Psoas muscle (tissue), 7 donors: ENCODE measurements at regions not wholly inside any gene's neighbourhood (a gene's known extent, or its start where the extent isn't known, plus 50 kb on each side); places are given as distances from the start of the nearest gene placed in this dataset.
"Not testable (repeated sequence)": the region's sequence is repeated elsewhere in the genome, so short reads cannot be mapped to it uniquely, and the experiment has no call there.

Experiments
- ATAC-seq, 4 donors: fragments of 200-7000 bp; cut with Tn5 transposase; one replicate each; pipeline ENCODE4 v1.9.1; 2020; ENCODE audit warnings: moderate library complexity in 3 of 4, mild to moderate bottlenecking in 2 of 4
- DNase-seq, 2 donors: peaks; one replicate each; pipeline ENCODE4 v3.0.0-alpha.2; 2020
- H3K27ac ChIP-seq: fragments of 200-600 bp; one replicate; pipeline ENCODE4 v1.8.0; 2022
- H3K27me3 ChIP-seq, 3 donors: fragments of 200-600 bp in 1 of 3; one replicate each; pipeline versions ENCODE4 v1.6.1 to v1.8.0; 2013 to 2022; ENCODE audit warnings: low read length in 2 of 3, mild to moderate bottlenecking in 2 of 3, moderate library complexity in 1 of 3; ENCODE audit not compliant: insufficient read depth in 3 of 3
- H3K36me3 ChIP-seq, 2 donors: fragments of 200-600 bp in 1 of 2; one replicate each; pipeline versions ENCODE4 v1.6.1 to v1.8.0; 2013 to 2022; ENCODE audit warnings: low read depth in 1 of 2, mild to moderate bottlenecking in 1 of 2, moderate library complexity in 1 of 2; ENCODE audit not compliant: insufficient read depth in 1 of 2
- H3K4me1 ChIP-seq: fragments of 200-600 bp; one replicate; pipeline ENCODE4 v1.8.0; 2022
- H3K4me3 ChIP-seq: fragments of 200-600 bp; one replicate; pipeline ENCODE4 v1.8.0; 2022; ENCODE audit warnings: mild to moderate bottlenecking
- H3K9me3 ChIP-seq: fragments of 200-600 bp; one replicate; pipeline ENCODE4 v1.8.0; 2022
- CTCF ChIP-seq: fragments of 200-600 bp; IDR thresholded peaks from one replicate; pipeline ENCODE4 v1.8.0; 2022; ENCODE audit warnings: antibody characterized with exemption
- WGBS, 3 donors: extraction: QIAGEN DNeasy Blood & Tissue Kit; methylation state at CpG; one replicate each; pipeline versions ENCODE4 v1.1.6 to v1.1.7; 2013; 5-methylcytosine and 5-hydroxymethylcytosine counted together
- intact Hi-C, 2 donors: fragments of 100-400 bp; cut with DNase I; formaldehyde crosslinking; loops; one replicate each; pipeline versions ENCODE4 v1.11.0 to v1.14.2; 2022
- donor health status: healthy with polysubstance abuse.
- donor health status: DM: no; HTN: no; CAD: no; lungs with moderate emphysema.
- donor health status: Bipolar disorder and iron deficiency.
- donor health status: healthy.
- donor health status: DM: yes; HTN: yes; CAD: no.
- donor health status: DM: no; HTN: no; CAD: no.
- donor health status: DM: yes; HTN: yes; CAD: no.

- Histone ChIP-seq H3K9me3 (no peaks in the 10 kb centered on the region), H3K4me3 (no peak overlapping the region), H3K27ac (no peak overlapping the region), H3K36me3 (no peaks in the 10 kb centered on the region), H3K27me3 (no peaks in the 10 kb centered on the region), H3K4me1 (no peaks in the 10 kb centered on the region)
- 62 to 87% (median 86%) methylated on average over 6 of the region's 6 CpGs for WGBS, 3 donors
- ATAC-seq: no peak
- intact Hi-C loops: no loop called here
- DNase-seq: no peak
- TF ChIP-seq CTCF: no peak
Observed at GRCh38 chr14:101290611-101291010, 270.7 kb upstream of the DIO3 start.

DNA sequence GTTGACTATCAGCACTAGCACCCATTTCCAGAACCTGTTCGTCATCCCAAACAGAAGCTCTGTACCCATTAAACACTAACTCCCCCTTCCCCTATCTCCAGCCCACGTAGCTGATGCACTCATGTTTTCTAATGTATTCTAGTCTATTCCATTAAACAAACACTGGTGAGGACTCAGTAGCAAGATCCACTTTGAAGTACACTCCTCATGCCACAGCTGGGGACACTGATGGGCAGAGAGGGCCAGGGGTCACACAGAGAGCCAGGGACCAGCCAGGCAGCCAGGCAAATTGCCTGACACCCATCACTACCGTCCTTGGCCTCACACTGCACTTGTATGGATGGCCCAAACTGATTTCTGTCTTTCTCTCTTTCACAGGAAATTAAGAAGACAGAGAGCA is 269.9 kb upstream of the DIO3 start:
- TF ChIP-seq CTCF: no peak
- H3K4me3 ChIP-seq: no peak overlapping the region
- 60 to 62% (median 61%) methylated on average over 3 of the region's 3 CpGs for WGBS, 3 donors
- no peaks in the 10 kb centered on the region for H3K9me3 ChIP-seq
- no peak for ATAC-seq
- H3K27me3 ChIP-seq: no peaks in the 10 kb centered on the region
- H3K4me1 ChIP-seq: no peaks in the 10 kb centered on the region
- intact Hi-C loops: no loop called here
- H3K27ac ChIP-seq: no peak overlapping the region
- no peaks in the 10 kb centered on the region for H3K36me3 ChIP-seq
- no peak for DNase-seq

DNA sequence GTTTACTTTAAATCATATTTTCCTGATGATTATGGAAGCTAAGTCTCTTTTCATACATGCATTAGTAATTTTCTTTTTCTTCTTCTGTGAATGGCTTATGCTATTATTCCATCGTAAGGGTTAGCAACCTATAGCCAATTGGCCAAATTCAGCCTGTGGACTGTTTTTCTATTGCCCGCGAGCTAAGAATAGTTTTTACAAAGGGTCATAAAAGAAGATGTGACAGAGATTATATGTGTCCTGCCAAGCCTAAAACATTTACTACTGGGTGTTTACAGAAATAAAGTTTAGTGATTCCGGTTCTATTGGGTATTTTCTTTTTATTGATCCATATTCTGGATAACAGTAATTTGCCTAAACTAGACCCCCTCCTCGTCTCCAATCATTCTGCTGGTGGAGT is 268.8 kb upstream of the DIO3 start:
- ATAC-seq: no peak
- no peak for DNase-seq
- no peaks in the 10 kb centered on the region for H3K27me3 ChIP-seq
- H3K4me3 ChIP-seq: no peak overlapping the region
- no peaks in the 10 kb centered on the region for H3K4me1 ChIP-seq
- 74 to 78% (median 75%) methylated on average over 5 of the region's 5 CpGs for WGBS, 3 donors
- H3K27ac ChIP-seq: no peak overlapping the region
- no peak for TF ChIP-seq CTCF
- no peaks in the 10 kb centered on the region for H3K36me3 ChIP-seq
- intact Hi-C loops: no loop called here
- H3K9me3 ChIP-seq: no peaks in the 10 kb centered on the region

DNA sequence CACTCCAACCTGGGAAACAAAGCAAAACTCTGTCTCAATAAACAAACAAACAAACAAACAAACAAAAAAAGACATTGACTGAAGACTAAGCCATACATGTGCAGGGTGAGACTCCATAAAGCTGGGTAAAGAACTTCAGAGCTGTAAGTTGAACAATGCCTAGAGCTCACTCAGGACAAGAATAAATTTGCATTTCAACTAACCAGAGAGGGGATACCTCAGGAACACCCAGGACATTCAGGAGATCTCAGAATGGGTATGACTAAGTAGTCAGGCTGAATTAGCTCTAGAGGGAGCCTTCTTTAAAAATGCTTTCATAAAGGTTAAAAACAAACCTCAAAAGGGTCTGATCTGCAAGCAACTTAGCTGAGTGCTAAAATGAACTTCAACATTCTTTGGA is 267.7 kb upstream of the DIO3 start:
- Histone ChIP-seq H3K4me1 (no peaks in the 10 kb centered on the region), H3K36me3 (no peaks in the 10 kb centered on the region), H3K4me3 (no peak overlapping the region), H3K27me3 (no peaks in the 10 kb centered on the region), H3K27ac (no peak overlapping the region), H3K9me3 (no peaks in the 10 kb centered on the region)
- intact Hi-C loops: no loop called here
- no peak for DNase-seq
- TF ChIP-seq CTCF: no peak
- no peak for ATAC-seq

GRCh38 chr14:101294136-101294535 is 267.2 kb upstream of the DIO3 start:
- TF ChIP-seq CTCF: no peak
- no peak for ATAC-seq
- 75 to 77% (median 75%) methylated on average over 1 of the region's 1 CpG for WGBS, 3 donors
- no peak overlapping the region for H3K27ac ChIP-seq
- H3K36me3 ChIP-seq: no peaks in the 10 kb centered on the region
- no peaks in the 10 kb centered on the region for H3K4me1 ChIP-seq
- intact Hi-C loops: no loop called here
- no peaks in the 10 kb centered on the region for H3K9me3 ChIP-seq
- no peak for DNase-seq
- no peak overlapping the region for H3K4me3 ChIP-seq
- H3K27me3 ChIP-seq: no peaks in the 10 kb centered on the region

GRCh38 chr14:101299781-101300180 is 261.5 kb upstream of the DIO3 start:
- ATAC-seq, H3K27me3 ChIP-seq, H3K4me3 ChIP-seq, H3K27ac ChIP-seq, H3K4me1 ChIP-seq, H3K36me3 ChIP-seq, intact Hi-C loops, DNase-seq, H3K9me3 ChIP-seq: not testable (repeated sequence)
- WGBS, 3 donors: 74 to 78% (median 77%) methylated on average over 4 of the region's 4 CpGs
